NCI-H1930 (cell line): ENCODE measurements at regions not wholly inside any gene's neighbourhood (a gene's known extent, or its start where the extent isn't known, plus 50 kb on each side); places are given as distances from the start of the nearest gene placed in this dataset.
A peak's percentile ranks its signal among the peaks of the same experiment; 100 is the strongest.
"Not testable (repeated sequence)": the region's sequence is repeated elsewhere in the genome, so short reads cannot be mapped to it uniquely, and the experiment has no call there.

Source experiments
- DNase-seq, 2 experiments: peaks; one replicate each; lab custom pipeline; 2025; lab: John Stamatoyannopoulos, UW

GRCh38 chr5:100479079-100479688 lies 56.0 kb upstream of the FAM174A start:
- peak in 1 of 2 experiments; percentile 1 for DNase-seq

GRCh38 chr5:100472091-100472490 lies 63.1 kb upstream of the FAM174A start:
- DNase-seq = no peak

GRCh38 chr5:100469767-100470166 lies 65.4 kb upstream of the FAM174A start:
- no peak for DNase-seq

- no peak for DNase-seq
These were observed 70.8 kb upstream of the FAM174A start for GRCh38 chr5:100464418-100464817.

GRCh38 chr5:100456615-100457014 lies 78.6 kb upstream of the FAM174A start:
- no peak for DNase-seq

GRCh38 chr5:100452126-100452525 lies 83.0 kb upstream of the FAM174A start:
- no peak for DNase-seq

GRCh38 chr5:100448111-100448528 lies 87.1 kb upstream of the FAM174A start:
- no peak for DNase-seq

- no peak for DNase-seq
These were observed 88.2 kb upstream of the FAM174A start for GRCh38 chr5:100446879-100447430.

- DNase-seq = no peak
These were observed 90.2 kb upstream of the FAM174A start for GRCh38 chr5:100444961-100445360.

GRCh38 chr5:100434815-100435214 lies 100.4 kb upstream of the FAM174A start:
- no peak for DNase-seq

GRCh38 chr5:100432741-100433140 lies 102.4 kb upstream of the FAM174A start:
- no peak for DNase-seq

GRCh38 chr5:100430268-100431195 lies 104.6 kb upstream of the FAM174A start:
- no peak for DNase-seq

- DNase-seq = no peak
These were observed 110.4 kb upstream of the FAM174A start for GRCh38 chr5:100424787-100425186.

GRCh38 chr5:100424017-100424416 lies 111.2 kb upstream of the FAM174A start:
- DNase-seq = no peak

GRCh38 chr5:100423330-100423729 lies 111.8 kb upstream of the FAM174A start:
- DNase-seq = no peak

- DNase-seq = no peak
These were observed 113.8 kb upstream of the FAM174A start for GRCh38 chr5:100421360-100421759.

- DNase-seq = no peak
These were observed 116.9 kb upstream of the FAM174A start for GRCh38 chr5:100418231-100418630.

GRCh38 chr5:100409660-100410151 lies 125.5 kb upstream of the FAM174A start:
- DNase-seq = no peak

GRCh38 chr5:100407053-100407452 lies 128.1 kb upstream of the FAM174A start:
- DNase-seq = no peak

- DNase-seq = no peak
These were observed 128.5 kb upstream of the FAM174A start for GRCh38 chr5:100406640-100407039.

GRCh38 chr5:100402071-100402470 lies 133.1 kb upstream of the FAM174A start:
- no peak for DNase-seq

- no peak for DNase-seq
These were observed 134.0 kb upstream of the FAM174A start for GRCh38 chr5:100401149-100401548.

GRCh38 chr5:100398815-100399214 lies 136.4 kb upstream of the FAM174A start:
- not testable (repeated sequence) for DNase-seq
